CD4-positive, alpha-beta memory T cell (primary cell): ENCODE measurements at regions not wholly inside any gene's neighbourhood (a gene's known extent, or its start where the extent isn't known, plus 50 kb on each side); places are given as distances from the start of the nearest gene placed in this dataset.

ENCODE experiments used
- CTCF ChIA-PET: fragments of 350-600 bp; sonication (Branson Sonifier 250); formaldehyde crosslinking; loops from one replicate; lab custom pipeline; 2021; ENCODE audit warnings: inconsistent platforms; ENCODE audit not compliant: partially characterized antibody; lab: Charles Lee
- POLR2A ChIA-PET: fragments of 350-600 bp; sonication (Branson Sonifier 250); formaldehyde crosslinking; loops from one replicate; lab custom pipeline; 2021; ENCODE audit not compliant: partially characterized antibody; lab: Charles Lee
- DNase-seq, 5 donors: peaks; one replicate each; pipeline versions ENCODE4 v3.0.0 to v3.0.0-alpha.2; 2020 to 2022; ENCODE audit warnings: mixed read lengths in 1 of 5
- H3K27ac ChIP-seq: one replicate; pipeline ENCODE4 v1.7.0; 2013; ENCODE audit warnings: low read depth, low read length
- H3K27me3 ChIP-seq: 2 replicates; pipeline ENCODE4 v1.7.0; 2013; ENCODE audit warnings: mild to moderate bottlenecking, low read length, moderate library complexity; ENCODE audit not compliant: insufficient read depth
- H3K36me3 ChIP-seq: 2 replicates; pipeline ENCODE4 v1.7.0; 2013; ENCODE audit warnings: mild to moderate bottlenecking, low read length, moderate library complexity; ENCODE audit not compliant: insufficient read depth
- H3K4me1 ChIP-seq: 2 replicates; pipeline ENCODE4 v1.7.0; 2013; ENCODE audit warnings: mild to moderate bottlenecking, low read length, moderate library complexity; ENCODE audit not compliant: insufficient read depth
- H3K4me3 ChIP-seq, 2 donors: one replicate each; pipeline ENCODE4 v1.7.0; 2013; ENCODE audit warnings: low read length in 2 of 2, mild to moderate bottlenecking in 1 of 2
- H3K9me3 ChIP-seq, 2 donors: one replicate each; pipeline ENCODE4 v1.7.0; 2013; ENCODE audit warnings: low read length in 2 of 2, control low read depth in 1 of 2; ENCODE audit not compliant: control insufficient read depth in 1 of 2
- H3K27ac Mint-ChIP-seq, 7 donors: one replicate each; pipeline ENCODE4 v1.8.0; 2020 to 2021; ENCODE audit warnings: mixed read lengths in 7 of 7, mild to moderate bottlenecking in 6 of 7, inconsistent platforms in 3 of 7, moderate library complexity in 3 of 7
- H3K27me3 Mint-ChIP-seq, 2 donors: one replicate each; pipeline ENCODE4 v1.8.0; 2020 to 2021; ENCODE audit warnings: mixed read lengths in 2 of 2
- H3K36me3 Mint-ChIP-seq, 2 donors: one replicate each; pipeline ENCODE4 v1.8.0; 2020 to 2021; ENCODE audit warnings: mixed read lengths in 2 of 2, inconsistent platforms in 1 of 2, mild to moderate bottlenecking in 1 of 2
- H3K4me1 Mint-ChIP-seq, 4 donors: one replicate each; pipeline ENCODE4 v1.8.0; 2020 to 2021; ENCODE audit warnings: mixed read lengths in 4 of 4, mild to moderate bottlenecking in 1 of 4
- H3K4me3 Mint-ChIP-seq, 8 donors: one replicate each; pipeline ENCODE4 v1.8.0; 2020 to 2021; ENCODE audit warnings: mixed read lengths in 8 of 8, mild to moderate bottlenecking in 7 of 8, moderate library complexity in 6 of 8, inconsistent platforms in 3 of 8
- H3K9me3 Mint-ChIP-seq, 8 donors: one replicate each; pipeline ENCODE4 v1.8.0; 2020 to 2021; ENCODE audit warnings: mixed read lengths in 8 of 8, mild to moderate bottlenecking in 5 of 8, inconsistent platforms in 3 of 8, moderate library complexity in 1 of 8
- intact Hi-C: fragments of 100-400 bp; cut with micrococcal nuclease; formaldehyde crosslinking; loops from one replicate; pipeline ENCODE4 v1.15.1; 2023

GRCh38 chr1:171422511-171422910 is 62.8 kb upstream of the PRRC2C start:
- Mint-ChIP-seq H3K27me3 (no peaks in the 10 kb centered on the region), H3K36me3 (no peaks in the 10 kb centered on the region), H3K4me1 (peaks cover 21 to 38% (median 28%) of the 10 kb centered on the region in 4 donors), H3K4me3 (no peak overlapping the region), H3K9me3 (peaks cover 0 to 2% (median 0%) of the 10 kb centered on the region in 8 donors), H3K27ac (peak overlapping the region in 4 of 7 donors; percentile 7 to 73 (median 38))
- H3K27me3 ChIP-seq = no peaks in the 10 kb centered on the region
- ChIA-PET POLR2A (interaction anchor here (4.5 kb wide), 1 partner anchor 63 kb away, joined by 34 read pairs; the partner anchor contains the start of gene PRRC2C), CTCF (no interaction called here)
- H3K27ac ChIP-seq = no peak overlapping the region
- H3K4me3 ChIP-seq = no peak overlapping the region
- intact Hi-C loops = no loop called here
- H3K9me3 ChIP-seq = no peaks in the 10 kb centered on the region
- no peak for DNase-seq
- no peaks in the 10 kb centered on the region for H3K36me3 ChIP-seq
- H3K4me1 ChIP-seq = peaks cover 32% of the 10 kb centered on the region

- POLR2A ChIA-PET = no interaction called here
- Mint-ChIP-seq H3K9me3 (peaks cover 0 to 7% (median 4%) of the 10 kb centered on the region in 8 donors), H3K36me3 (no peaks in the 10 kb centered on the region), H3K4me3 (no peak overlapping the region), H3K4me1 (peaks cover 18 to 29% (median 19%) of the 10 kb centered on the region in 4 donors), H3K27me3 (no peaks in the 10 kb centered on the region), H3K27ac (peak overlapping the region in 2 of 7 donors; percentile 19 to 64)
- no peaks in the 10 kb centered on the region for H3K9me3 ChIP-seq
- H3K27ac ChIP-seq = no peak overlapping the region
- no peak overlapping the region for H3K4me3 ChIP-seq
- H3K27me3 ChIP-seq = no peaks in the 10 kb centered on the region
- no peak for DNase-seq
- CTCF ChIA-PET = no interaction called here
- peaks cover 25% of the 10 kb centered on the region for H3K4me1 ChIP-seq
- H3K36me3 ChIP-seq = no peaks in the 10 kb centered on the region
- intact Hi-C loops = no loop called here
These were observed 60.8 kb upstream of the PRRC2C start for GRCh38 chr1:171424494-171424893.

- no peak overlapping the region for H3K27ac Mint-ChIP-seq
- CTCF ChIA-PET = no interaction called here
These were observed 58.7 kb upstream of the PRRC2C start for GRCh38 chr1:171426645-171427044.

GRCh38 chr1:171427852-171428471 is 57.4 kb upstream of the PRRC2C start:
- no peaks in the 10 kb centered on the region for H3K4me1 ChIP-seq
- no peak overlapping the region for H3K4me3 ChIP-seq
- ChIA-PET POLR2A (no interaction called here), CTCF (no interaction called here)
- Mint-ChIP-seq H3K27me3 (peaks cover 0 to 9% of the 10 kb centered on the region in 2 donors), H3K27ac (no peak overlapping the region), H3K4me1 (peaks cover 0 to 7% (median 0%) of the 10 kb centered on the region in 4 donors), H3K36me3 (no peaks in the 10 kb centered on the region), H3K9me3 (peaks cover 0 to 10% (median 5%) of the 10 kb centered on the region in 8 donors), H3K4me3 (no peak overlapping the region)
- no peaks in the 10 kb centered on the region for H3K9me3 ChIP-seq
- no peaks in the 10 kb centered on the region for H3K27me3 ChIP-seq
- no peak for DNase-seq
- no peaks in the 10 kb centered on the region for H3K36me3 ChIP-seq
- no peak overlapping the region for H3K27ac ChIP-seq
- intact Hi-C loops = no loop called here

More at GRCh38 chr1:171426645-171427044, 58.7 kb upstream of the PRRC2C start:
- Histone ChIP-seq H3K36me3 (no peaks in the 10 kb centered on the region), H3K27ac (no peak overlapping the region), H3K9me3 (no peaks in the 10 kb centered on the region), H3K27me3 (no peaks in the 10 kb centered on the region), H3K4me3 (no peak overlapping the region), H3K4me1 (peaks cover 3% of the 10 kb centered on the region)
- intact Hi-C loops = no loop called here
- no peak for DNase-seq
- H3K27me3 Mint-ChIP-seq = peaks cover 0 to 3% of the 10 kb centered on the region in 2 donors
- H3K4me3 Mint-ChIP-seq = no peak overlapping the region
- POLR2A ChIA-PET = no interaction called here
- peaks cover 0 to 7% (median under 1%) of the 10 kb centered on the region in 4 donors for H3K4me1 Mint-ChIP-seq
- peaks cover 0 to 10% (median 5%) of the 10 kb centered on the region in 8 donors for H3K9me3 Mint-ChIP-seq
- no peaks in the 10 kb centered on the region for H3K36me3 Mint-ChIP-seq

- peaks cover 0 to 3% (median 2%) of the 10 kb centered on the region in 4 donors for H3K4me1 Mint-ChIP-seq
- H3K27ac Mint-ChIP-seq = no peak overlapping the region
- H3K9me3 Mint-ChIP-seq = peaks cover 0 to 10% (median 5%) of the 10 kb centered on the region in 8 donors
- no peaks in the 10 kb centered on the region for H3K27me3 ChIP-seq
- H3K36me3 Mint-ChIP-seq = no peaks in the 10 kb centered on the region
- intact Hi-C loops = no loop called here
- H3K27ac ChIP-seq = no peak overlapping the region
- no peak overlapping the region for H3K4me3 Mint-ChIP-seq
- H3K4me3 ChIP-seq = no peak overlapping the region
- no peaks in the 10 kb centered on the region for H3K36me3 ChIP-seq
- peaks cover 0 to 9% of the 10 kb centered on the region in 2 donors for H3K27me3 Mint-ChIP-seq
- H3K4me1 ChIP-seq = no peaks in the 10 kb centered on the region
- H3K9me3 ChIP-seq = no peaks in the 10 kb centered on the region
- ChIA-PET POLR2A (interaction anchor here (1.0 kb wide), 1 partner anchor 9 kb away, joined by 3 read pairs; no protein-coding TSS in a partner anchor), CTCF (no interaction called here)
- no peak for DNase-seq
These were observed 56.2 kb upstream of the PRRC2C start for GRCh38 chr1:171429137-171429536.

GRCh38 chr1:171431994-171432393 is 53.3 kb upstream of the PRRC2C start:
- intact Hi-C loops = no loop called here
- Histone ChIP-seq H3K27ac (no peak overlapping the region), H3K27me3 (no peaks in the 10 kb centered on the region), H3K4me3 (no peak overlapping the region), H3K4me1 (peaks cover 10% of the 10 kb centered on the region), H3K9me3 (no peaks in the 10 kb centered on the region), H3K36me3 (no peaks in the 10 kb centered on the region)
- no peak overlapping the region for H3K27ac Mint-ChIP-seq
- peaks cover 0 to 9% of the 10 kb centered on the region in 2 donors for H3K27me3 Mint-ChIP-seq
- ChIA-PET CTCF (no interaction called here), POLR2A (no interaction called here)
- no peak overlapping the region for H3K4me3 Mint-ChIP-seq
- no peak for DNase-seq
- peaks cover 9 to 22% (median 15%) of the 10 kb centered on the region in 4 donors for H3K4me1 Mint-ChIP-seq
- H3K36me3 Mint-ChIP-seq = no peaks in the 10 kb centered on the region
- peaks cover 0 to 10% (median 5%) of the 10 kb centered on the region in 8 donors for H3K9me3 Mint-ChIP-seq

DNA sequence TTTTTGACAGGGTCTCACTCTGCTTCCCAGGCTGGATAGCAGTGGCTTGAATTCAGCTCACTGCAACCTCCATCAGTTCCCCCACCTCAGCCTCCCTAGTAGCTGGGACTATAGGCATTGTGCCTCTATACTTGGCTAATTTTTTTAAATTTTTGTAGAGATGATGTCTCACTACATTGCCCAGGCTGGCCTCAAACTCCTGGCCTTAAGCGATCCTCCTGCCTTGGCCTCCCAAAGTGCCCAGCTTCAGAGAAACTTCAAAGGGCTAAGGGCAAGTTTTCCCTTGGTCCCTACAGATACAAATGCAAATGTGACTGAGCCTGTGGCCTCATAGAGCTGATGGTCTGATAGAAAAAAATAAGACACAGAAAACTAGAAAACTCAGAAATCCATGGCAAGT is 52.9 kb upstream of the PRRC2C start:
- H3K9me3 ChIP-seq = no peaks in the 10 kb centered on the region
- no peak overlapping the region for H3K4me3 ChIP-seq
- DNase-seq = no peak
- Mint-ChIP-seq H3K36me3 (no peaks in the 10 kb centered on the region), H3K4me3 (no peak overlapping the region), H3K4me1 (peaks cover 9 to 22% (median 15%) of the 10 kb centered on the region in 4 donors), H3K27me3 (peaks cover 0 to 9% of the 10 kb centered on the region in 2 donors), H3K27ac (peak overlapping the region in 1 of 7 donors; percentile 11), H3K9me3 (peaks cover 0 to 10% (median 5%) of the 10 kb centered on the region in 8 donors)
- no peak overlapping the region for H3K27ac ChIP-seq
- H3K4me1 ChIP-seq = peaks cover 10% of the 10 kb centered on the region
- CTCF ChIA-PET = no interaction called here
- POLR2A ChIA-PET = no interaction called here
- no peaks in the 10 kb centered on the region for H3K36me3 ChIP-seq
- intact Hi-C loops = no loop called here
- H3K27me3 ChIP-seq = no peaks in the 10 kb centered on the region
